GM21447 (cell line): ENCODE measurements at regions not wholly inside any gene's neighbourhood (a gene's known extent, or its start where the extent isn't known, plus 50 kb on each side); places are given as distances from the start of the nearest gene placed in this dataset.
"Not testable (repeated sequence)": the region's sequence is repeated elsewhere in the genome, so short reads cannot be mapped to it uniquely, and the experiment has no call there.

Experiments used
- ATAC-seq: cut with Tn5 transposase; IDR thresholded peaks from one replicate; pipeline ENCODE4 v1.9.1; 2021; ENCODE audit not compliant: unreplicated experiment

- no peak for ATAC-seq
These were observed 201.1 kb downstream of the SPP2 start for GRCh38 chr2:234251326-234252271.

- ATAC-seq = no peak
These were observed 200.4 kb downstream of the SPP2 start for GRCh38 chr2:234250926-234251325.

- no peak for ATAC-seq
These were observed 199.4 kb downstream of the SPP2 start for GRCh38 chr2:234249873-234250272.

- ATAC-seq = no peak
These were observed 198.7 kb downstream of the SPP2 start for GRCh38 chr2:234249034-234249735.

- ATAC-seq = not testable (repeated sequence)
These were observed 197.8 kb downstream of the SPP2 start for GRCh38 chr2:234248213-234248710.

- ATAC-seq = no peak
These were observed 197.1 kb downstream of the SPP2 start for GRCh38 chr2:234247453-234248180.

GRCh38 chr2:234245945-234246344, 195.4 kb downstream of the SPP2 start:
- no peak for ATAC-seq

- ATAC-seq = no peak
These were observed 193.5 kb downstream of the SPP2 start for GRCh38 chr2:234243871-234244565.

- ATAC-seq = no peak
These were observed 191.9 kb downstream of the SPP2 start for GRCh38 chr2:234242459-234242836.

GRCh38 chr2:234241656-234242458, 191.4 kb downstream of the SPP2 start:
- ATAC-seq = no peak

GRCh38 chr2:234240917-234241316, 190.4 kb downstream of the SPP2 start:
- ATAC-seq = no peak

GRCh38 chr2:234235191-234235590, 184.7 kb downstream of the SPP2 start:
- ATAC-seq = no peak

- no peak for ATAC-seq
These were observed 181.0 kb downstream of the SPP2 start for GRCh38 chr2:234231460-234231859.

GRCh38 chr2:234219046-234219310, 168.5 kb downstream of the SPP2 start:
- ATAC-seq = no peak

- no peak for ATAC-seq
These were observed 168.0 kb downstream of the SPP2 start for GRCh38 chr2:234218266-234219045.

GRCh38 chr2:234212534-234212933, 162.0 kb downstream of the SPP2 start:
- ATAC-seq = no peak

- no peak for ATAC-seq
These were observed 161.3 kb downstream of the SPP2 start for GRCh38 chr2:234211797-234212196.

GRCh38 chr2:234206738-234207137, 156.2 kb downstream of the SPP2 start:
- no peak for ATAC-seq

GRCh38 chr2:234204480-234204879, 154.0 kb downstream of the SPP2 start:
- ATAC-seq = no peak
